Globus pallidus (tissue), 1 donor: ENCODE measurements at regions not wholly inside any gene's neighbourhood (a gene's known extent, or its start where the extent isn't known, plus 50 kb on each side); places are given as distances from the start of the nearest gene placed in this dataset.
A peak's percentile ranks its signal among the peaks of the same experiment; 100 is the strongest.
"Not testable (repeated sequence)": the region's sequence is repeated elsewhere in the genome, so short reads cannot be mapped to it uniquely, and the experiment has no call there.

Source experiments
- DNase-seq: peaks from one replicate; pipeline ENCODE4 v3.0.0-alpha.2; 2015; ENCODE audit warnings: low spot score

- DNase-seq = no peak
Observed at GRCh38 chr6:93654548-93654947, 235.2 kb upstream of the EPHA7 start.

GRCh38 chr6:93644611-93645010 is 225.3 kb upstream of the EPHA7 start:
- no peak for DNase-seq

GRCh38 chr6:93639126-93639525 is 219.8 kb upstream of the EPHA7 start:
- no peak for DNase-seq

- DNase-seq = not testable (repeated sequence)
Observed at GRCh38 chr6:93636987-93637664, 217.8 kb upstream of the EPHA7 start.

GRCh38 chr6:93624408-93624807 is 205.0 kb upstream of the EPHA7 start:
- peak; percentile 13 for DNase-seq

GRCh38 chr6:93621442-93621841 is 202.1 kb upstream of the EPHA7 start:
- DNase-seq = no peak

GRCh38 chr6:93604951-93605350 is 185.6 kb upstream of the EPHA7 start:
- DNase-seq = no peak

GRCh38 chr6:93592417-93592816 is 173.1 kb upstream of the EPHA7 start:
- no peak for DNase-seq

GRCh38 chr6:93586306-93586705 is 166.9 kb upstream of the EPHA7 start:
- no peak for DNase-seq

GRCh38 chr6:93584300-93584699 is 164.9 kb upstream of the EPHA7 start:
- DNase-seq = no peak

GRCh38 chr6:93581371-93581770 is 162.0 kb upstream of the EPHA7 start:
- DNase-seq = no peak

GRCh38 chr6:93580446-93580845 is 161.1 kb upstream of the EPHA7 start:
- DNase-seq = no peak

- DNase-seq = no peak
Observed at GRCh38 chr6:93575495-93576267, 156.3 kb upstream of the EPHA7 start.

- no peak for DNase-seq
Observed at GRCh38 chr6:93574299-93574698, 154.9 kb upstream of the EPHA7 start.

- no peak for DNase-seq
Observed at GRCh38 chr6:93571346-93571745, 152.0 kb upstream of the EPHA7 start.

GRCh38 chr6:93568169-93568568 is 148.8 kb upstream of the EPHA7 start:
- DNase-seq = no peak

- DNase-seq = no peak
Observed at GRCh38 chr6:93567164-93567563, 147.8 kb upstream of the EPHA7 start.

- DNase-seq = no peak
Observed at GRCh38 chr6:93566285-93566684, 146.9 kb upstream of the EPHA7 start.

- DNase-seq = no peak
Observed at GRCh38 chr6:93562582-93562981, 143.2 kb upstream of the EPHA7 start.

GRCh38 chr6:93555292-93555691 is 135.9 kb upstream of the EPHA7 start:
- DNase-seq = no peak

- DNase-seq = no peak
Observed at GRCh38 chr6:93554018-93554417, 134.7 kb upstream of the EPHA7 start.

- DNase-seq = no peak
Observed at GRCh38 chr6:93550551-93551276, 131.4 kb upstream of the EPHA7 start.

- DNase-seq = no peak
Observed at GRCh38 chr6:93549868-93550267, 130.5 kb upstream of the EPHA7 start.
